CD4-positive, alpha-beta T cell treated with Interferon alpha-2 for 1 hour (primary cell): ENCODE measurements at regions not wholly inside any gene's neighbourhood (a gene's known extent, or its start where the extent isn't known, plus 50 kb on each side); places are given as distances from the start of the nearest gene placed in this dataset.
"Not testable (repeated sequence)": the region's sequence is repeated elsewhere in the genome, so short reads cannot be mapped to it uniquely, and the experiment has no call there.

Experiments
- DNase-seq, 2 donors: peaks; one replicate each; pipeline ENCODE4 v3.0.0-alpha.2; 2020 to 2022

DNA sequence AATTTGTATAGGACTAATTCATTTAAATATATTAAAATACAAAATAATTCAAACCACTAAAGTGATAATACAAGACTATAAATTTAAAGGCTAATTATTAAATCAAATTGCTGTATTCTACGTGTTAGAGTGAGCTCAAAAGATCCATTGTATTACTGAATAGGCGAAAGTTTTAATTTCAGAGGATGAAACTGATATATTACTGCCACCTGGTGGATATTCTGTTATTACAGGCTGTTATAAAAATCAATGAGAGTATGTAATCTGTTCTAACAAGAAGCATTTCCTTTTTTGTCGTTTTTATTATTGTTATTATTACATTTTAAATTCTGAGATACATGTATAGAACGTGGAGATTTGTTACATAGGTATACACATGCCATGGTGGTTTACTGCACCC is 1239.6 kb upstream of the USP9Y start:
- peak in 1 of 2 donors; percentile 1 for DNase-seq

DNA sequence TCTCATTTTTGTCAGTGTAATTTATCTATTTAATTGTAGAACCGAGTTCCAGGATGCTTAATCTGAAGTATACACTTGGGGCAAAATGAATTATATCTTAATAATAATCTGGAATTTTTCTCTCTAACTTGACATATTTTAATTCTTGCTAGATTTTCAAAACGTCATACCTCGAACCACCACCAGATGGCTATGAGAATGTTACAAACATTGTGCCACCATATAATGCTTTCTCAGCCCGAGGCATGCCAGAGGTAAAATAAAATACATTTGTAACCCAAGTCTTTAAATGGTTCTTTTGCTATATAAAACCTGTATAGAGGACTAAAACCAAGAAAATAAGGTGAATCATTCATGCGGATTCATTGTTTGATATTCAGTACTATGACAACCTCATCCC is 1234.3 kb upstream of the USP9Y start:
- not testable (repeated sequence) for DNase-seq
